GM12878 (cell line): ENCODE measurements at regions not wholly inside any gene's neighbourhood (a gene's known extent, or its start where the extent isn't known, plus 50 kb on each side); places are given as distances from the start of the nearest gene placed in this dataset.

Source experiments
- ATAC-seq: fragments of 200-7000 bp; cut with Tn5 transposase; 3 replicates; pipeline ENCODE4 v1.9.1; 2020; ENCODE audit warnings: mild to moderate bottlenecking, moderate library complexity
- BruUV-seq: library from RNA; stranded (reverse); fragments of 400-500 nt; replicated peaks from 2 replicates; lab custom pipeline; 2021; lab: Mats Ljungman, UMichigan
- CTCF ChIA-PET: fragments of 300-600 bp; sonication (Branson Sonifier 250); formaldehyde crosslinking; extraction: SDS; loops from one replicate; lab custom pipeline; 2021; ENCODE audit warnings: inconsistent platforms; lab: Yijun Ruan, JAX
- POLR2A ChIA-PET: fragments of 350-600 bp; formaldehyde crosslinking; extraction: SDS; loops from one replicate; lab custom pipeline; 2021; ENCODE audit warnings: inconsistent platforms; lab: Charles Lee
- RAD21 ChIA-PET: fragments of 300-600 bp; sonication (Branson Sonifier 250); formaldehyde crosslinking; loops from one replicate; lab custom pipeline; 2023; ENCODE audit warnings: antibody characterized with exemption; ENCODE audit not compliant: unreplicated experiment; lab: Charles Lee
- SMC1A ChIA-PET: fragments of 300-600 bp; sonication (Branson Sonifier 250); formaldehyde crosslinking; loops from one replicate; lab custom pipeline; 2023; ENCODE audit not compliant: unreplicated experiment, uncharacterized antibody; lab: Charles Lee
- DNase-seq: peaks from one replicate; pipeline ENCODE4 v3.0.0-alpha.2; 2011; ENCODE audit warnings: low read depth, low spot score
- FAIRE-seq: peaks from 3 replicates; lab custom pipeline; 2011; peaks lifted over from hg19 to GRCh38; lab: Jason Lieb, UNC
- H2AFZ ChIP-seq: 2 replicates; pipeline ENCODE4 v1.6.0; 2011; ENCODE audit warnings: low read depth, low read length, control low read depth; ENCODE audit not compliant: control insufficient read depth
- H3K27ac ChIP-seq: 2 replicates; pipeline ENCODE4 v1.5.1; 2011; ENCODE audit warnings: control low read depth; ENCODE audit not compliant: control insufficient read depth, insufficient read depth
- H3K27me3 ChIP-seq, 2 experiments: replicated peaks in 1 of 2; 2 replicates each; pipeline versions ENCODE4 v1.6.0 to v1.6.1; 2011; ENCODE audit warnings: low read length in 1 of 2; ENCODE audit not compliant: control insufficient read depth in 2 of 2, insufficient read depth in 2 of 2
- H3K36me3 ChIP-seq, 2 experiments: 2 replicates each; pipeline ENCODE4 v1.5.1; 2011; ENCODE audit warnings: low read length in 1 of 2; ENCODE audit not compliant: control insufficient read depth in 2 of 2, insufficient read depth in 2 of 2
- H3K4me1 ChIP-seq: 2 replicates; pipeline ENCODE4 v1.6.1; 2011; ENCODE audit warnings: mild to moderate bottlenecking, low read length, moderate library complexity, mixed read lengths; ENCODE audit not compliant: control insufficient read depth, insufficient read depth
- H3K4me2 ChIP-seq: 2 replicates; pipeline ENCODE4 v1.6.0; 2011; ENCODE audit warnings: control low read depth; ENCODE audit not compliant: control insufficient read depth, insufficient read depth
- H3K4me3 ChIP-seq: fragments of 200-600 bp; sonication (generic); 2 replicates; pipeline ENCODE4 v1.5.1; 2016
- H3K79me2 ChIP-seq: 2 replicates; pipeline ENCODE4 v1.6.0; 2011; ENCODE audit warnings: low read length; ENCODE audit not compliant: control insufficient read depth, insufficient read depth
- H3K9ac ChIP-seq: 2 replicates; pipeline ENCODE4 v1.8.0; 2011; ENCODE audit warnings: low read length, control low read depth, mixed read lengths; ENCODE audit not compliant: control insufficient read depth, insufficient read depth
- H3K9me3 ChIP-seq: replicated peaks from 3 replicates; pipeline ENCODE4 v1.5.1; 2011; ENCODE audit warnings: mild to moderate bottlenecking, low read length; ENCODE audit not compliant: control insufficient read depth, insufficient read depth
- H4K20me1 ChIP-seq: 2 replicates; pipeline ENCODE4 v1.6.0; 2011; ENCODE audit not compliant: control insufficient read depth, insufficient read depth
- BRCA1 ChIP-seq: IDR thresholded peaks from 2 replicates; pipeline ENCODE4 v1.6.1; 2011; ENCODE audit warnings: low read depth, low read length, improper control_type of control experiment
- CEBPB ChIP-seq, 2 experiments: fragments of 150-350 bp in 1 of 2; IDR thresholded peaks; 2 replicates each; pipeline ENCODE4 v1.6.1; 2012 to 2014; ENCODE audit warnings: low read depth in 2 of 2, low read length in 2 of 2, borderline replicate concordance in 1 of 2, inconsistent platforms in 1 of 2
- FOS ChIP-seq: IDR thresholded peaks from 3 replicates; pipeline ENCODE4 v1.6.1; 2011; ENCODE audit warnings: borderline replicate concordance; ENCODE audit not compliant: insufficient read length; ENCODE audit errors: extremely low read depth
- GABPA ChIP-seq: IDR thresholded peaks from 2 replicates; pipeline ENCODE4 v1.6.1; 2014; ENCODE audit warnings: antibody characterized with exemption, low read depth, mild to moderate bottlenecking, inconsistent platforms
- GATAD2B ChIP-seq: fragments of 450-650 bp; conservative IDR thresholded peaks from 2 replicates; pipeline ENCODE4 v1.6.1; 2017; ENCODE audit warnings: low read depth, mild to moderate bottlenecking, moderate library complexity
- IKZF1 ChIP-seq: fragments of 450-650 bp; conservative IDR thresholded peaks from 2 replicates; pipeline ENCODE4 v1.6.1; 2017; ENCODE audit warnings: antibody characterized with exemption, mild to moderate bottlenecking
- SMAD1 ChIP-seq: fragments of 450-650 bp; IDR thresholded peaks from 2 replicates; pipeline ENCODE4 v1.6.1; 2018; ENCODE audit warnings: mild to moderate bottlenecking, low read depth; ENCODE audit not compliant: partially characterized antibody
- STAT1 ChIP-seq: fragments of 450-650 bp; conservative IDR thresholded peaks from 2 replicates; pipeline ENCODE4 v1.6.1; 2014; ENCODE audit warnings: antibody characterized with exemption, mild to moderate bottlenecking
- TARDBP ChIP-seq: IDR thresholded peaks from 2 replicates; pipeline ENCODE4 v1.6.1; 2016; ENCODE audit warnings: borderline replicate concordance
- TCF3 ChIP-seq: IDR thresholded peaks from 2 replicates; pipeline ENCODE4 v1.6.1; 2012; ENCODE audit warnings: low read depth, mild to moderate bottlenecking, low read length, borderline replicate concordance; ENCODE audit not compliant: insufficient read depth
- WGBS: methylation state at CpG from one replicate; pipeline ENCODE4 v1.1.6; 2016; ENCODE audit warnings: low lambda C conversion rate; ENCODE audit not compliant: insufficient replicate concordance, insufficient coverage; ENCODE audit errors: missing lambda C conversion rate; 5-methylcytosine and 5-hydroxymethylcytosine counted together
- in situ Hi-C: fragments of 300-500 bp; cut with MboI; formaldehyde crosslinking; loops from 9 replicates; pipeline ENCODE4 v1.14.3; 2018; ENCODE audit warnings: mixed read lengths
- intact Hi-C: fragments of 100-400 bp; cut with micrococcal nuclease; formaldehyde crosslinking; loops from one replicate; pipeline ENCODE4 v1.14.2; 2022; ENCODE audit not compliant: unreplicated experiment
- TF ChIP-seq, protein P1 (sequence below): fragments of 450-650 bp; IDR thresholded peaks from 2 replicates; pipeline ENCODE4 v1.6.1; 2017; ENCODE audit warnings: borderline replicate concordance
- TF ChIP-seq, protein P2 (sequence below): fragments of 450-650 bp; IDR thresholded peaks from 2 replicates; pipeline ENCODE4 v1.6.1; 2016; ENCODE audit warnings: mild to moderate bottlenecking, moderate library complexity, borderline replicate concordance
- TF ChIP-seq, protein P3 (sequence below): fragments of 450-650 bp; IDR thresholded peaks from 2 replicates; pipeline ENCODE4 v1.6.1; 2018; ENCODE audit warnings: mild to moderate bottlenecking, low read depth, moderate library complexity; ENCODE audit not compliant: partially characterized antibody
- TF ChIP-seq, protein P4 (sequence below): fragments of 450-650 bp; IDR thresholded peaks from 2 replicates; pipeline ENCODE4 v1.6.1; 2014; ENCODE audit warnings: mild to moderate bottlenecking

DNA sequence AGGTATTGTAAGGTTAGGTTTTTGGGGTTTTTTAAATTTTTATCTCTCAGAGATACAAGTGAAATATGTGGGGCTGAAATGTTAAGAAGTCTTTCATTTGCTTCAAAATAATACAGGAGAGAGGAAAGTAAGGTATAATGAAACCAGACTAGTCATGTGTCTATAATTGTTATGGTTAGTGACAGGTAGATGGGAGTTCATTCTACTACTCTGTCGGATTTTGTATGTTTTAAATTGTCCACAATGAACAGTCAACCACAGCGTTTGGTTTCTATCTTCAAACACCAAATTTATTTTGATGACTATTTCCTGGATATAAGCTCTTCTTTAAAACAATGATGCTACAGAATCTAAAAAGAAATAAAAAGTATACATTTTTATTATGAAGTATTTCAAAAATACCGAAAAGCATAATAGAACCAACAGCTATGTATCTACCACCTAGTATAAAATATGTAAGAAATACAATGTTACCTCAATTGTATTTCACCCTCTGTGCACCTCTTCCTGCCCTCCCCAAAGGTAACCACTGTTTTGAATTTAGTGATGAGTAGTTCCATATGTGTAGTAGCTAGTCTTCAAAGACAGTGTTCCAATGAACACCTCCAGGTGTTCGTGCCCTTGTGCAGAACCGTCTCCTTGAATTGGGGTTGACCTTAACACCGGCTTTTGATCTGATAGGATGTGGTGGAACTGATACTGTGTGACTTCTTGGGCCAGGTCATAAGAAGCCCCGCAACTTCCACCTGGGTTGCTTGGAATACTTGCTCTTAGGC, 74.8 kb upstream of the CDK1 start:
- Histone ChIP-seq H3K4me3 (no peak overlapping the region), H3K9me3 (no peaks in the 10 kb centered on the region), H3K4me2 (no peak overlapping the region), H3K27ac (no peak overlapping the region), H3K79me2 (no peaks in the 10 kb centered on the region), H3K27me3 (no peaks in the 10 kb centered on the region), H3K36me3 (no peaks in the 10 kb centered on the region), H3K9ac (no peak overlapping the region), H2AFZ (no peak overlapping the region), H3K4me1 (no peaks in the 10 kb centered on the region), H4K20me1 (no peaks in the 10 kb centered on the region)
- POLR2A ChIA-PET, result no interaction called here
- intact Hi-C loops (no loop called here), in situ Hi-C loops (no loop called here)
- ATAC-seq, result no peak
- RAD21 ChIA-PET, result no interaction called here
- CTCF ChIA-PET, result interaction anchor here (1.6 kb wide), 1 partner anchor 57 kb away, joined by 3 read pairs; no protein-coding TSS in a partner anchor
- FAIRE-seq, result no peak
- no TSS peak for BruUV-seq
- SMC1A ChIA-PET, result no interaction called here
- no peak for DNase-seq
- 42% methylated on average over 7 of the region's 7 CpGs for WGBS
- TF ChIP-seq CEBPB (IDR thresholded peaks at IDR 0.05; ENCODE audit: borderline replicate concordance in 1 of 2, low read depth in 2 of 2, low read length in 2 of 2) (no peak), SMAD1 (no peak), TCF3 (no peak), GATAD2B (no peak), BRCA1 (no peak), GABPA (no peak), TARDBP (no peak), STAT1 (no peak), FOS (no peak), IKZF1 (no peak)
- TF ChIP-seq, protein P1, sequence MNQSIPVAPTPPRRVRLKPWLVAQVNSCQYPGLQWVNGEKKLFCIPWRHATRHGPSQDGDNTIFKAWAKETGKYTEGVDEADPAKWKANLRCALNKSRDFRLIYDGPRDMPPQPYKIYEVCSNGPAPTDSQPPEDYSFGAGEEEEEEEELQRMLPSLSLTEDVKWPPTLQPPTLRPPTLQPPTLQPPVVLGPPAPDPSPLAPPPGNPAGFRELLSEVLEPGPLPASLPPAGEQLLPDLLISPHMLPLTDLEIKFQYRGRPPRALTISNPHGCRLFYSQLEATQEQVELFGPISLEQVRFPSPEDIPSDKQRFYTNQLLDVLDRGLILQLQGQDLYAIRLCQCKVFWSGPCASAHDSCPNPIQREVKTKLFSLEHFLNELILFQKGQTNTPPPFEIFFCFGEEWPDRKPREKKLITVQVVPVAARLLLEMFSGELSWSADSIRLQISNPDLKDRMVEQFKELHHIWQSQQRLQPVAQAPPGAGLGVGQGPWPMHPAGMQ, result no peak
- TF ChIP-seq, protein P2, sequence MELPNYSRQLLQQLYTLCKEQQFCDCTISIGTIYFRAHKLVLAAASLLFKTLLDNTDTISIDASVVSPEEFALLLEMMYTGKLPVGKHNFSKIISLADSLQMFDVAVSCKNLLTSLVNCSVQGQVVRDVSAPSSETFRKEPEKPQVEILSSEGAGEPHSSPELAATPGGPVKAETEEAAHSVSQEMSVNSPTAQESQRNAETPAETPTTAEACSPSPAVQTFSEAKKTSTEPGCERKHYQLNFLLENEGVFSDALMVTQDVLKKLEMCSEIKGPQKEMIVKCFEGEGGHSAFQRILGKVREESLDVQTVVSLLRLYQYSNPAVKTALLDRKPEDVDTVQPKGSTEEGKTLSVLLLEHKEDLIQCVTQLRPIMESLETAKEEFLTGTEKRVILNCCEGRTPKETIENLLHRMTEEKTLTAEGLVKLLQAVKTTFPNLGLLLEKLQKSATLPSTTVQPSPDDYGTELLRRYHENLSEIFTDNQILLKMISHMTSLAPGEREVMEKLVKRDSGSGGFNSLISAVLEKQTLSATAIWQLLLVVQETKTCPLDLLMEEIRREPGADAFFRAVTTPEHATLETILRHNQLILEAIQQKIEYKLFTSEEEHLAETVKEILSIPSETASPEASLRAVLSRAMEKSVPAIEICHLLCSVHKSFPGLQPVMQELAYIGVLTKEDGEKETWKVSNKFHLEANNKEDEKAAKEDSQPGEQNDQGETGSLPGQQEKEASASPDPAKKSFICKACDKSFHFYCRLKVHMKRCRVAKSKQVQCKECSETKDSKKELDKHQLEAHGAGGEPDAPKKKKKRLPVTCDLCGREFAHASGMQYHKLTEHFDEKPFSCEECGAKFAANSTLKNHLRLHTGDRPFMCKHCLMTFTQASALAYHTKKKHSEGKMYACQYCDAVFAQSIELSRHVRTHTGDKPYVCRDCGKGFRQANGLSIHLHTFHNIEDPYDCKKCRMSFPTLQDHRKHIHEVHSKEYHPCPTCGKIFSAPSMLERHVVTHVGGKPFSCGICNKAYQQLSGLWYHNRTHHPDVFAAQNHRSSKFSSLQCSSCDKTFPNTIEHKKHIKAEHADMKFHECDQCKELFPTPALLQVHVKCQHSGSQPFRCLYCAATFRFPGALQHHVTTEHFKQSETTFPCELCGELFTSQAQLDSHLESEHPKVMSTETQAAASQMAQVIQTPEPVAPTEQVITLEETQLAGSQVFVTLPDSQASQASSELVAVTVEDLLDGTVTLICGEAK, result no peak
- TF ChIP-seq, protein P3, sequence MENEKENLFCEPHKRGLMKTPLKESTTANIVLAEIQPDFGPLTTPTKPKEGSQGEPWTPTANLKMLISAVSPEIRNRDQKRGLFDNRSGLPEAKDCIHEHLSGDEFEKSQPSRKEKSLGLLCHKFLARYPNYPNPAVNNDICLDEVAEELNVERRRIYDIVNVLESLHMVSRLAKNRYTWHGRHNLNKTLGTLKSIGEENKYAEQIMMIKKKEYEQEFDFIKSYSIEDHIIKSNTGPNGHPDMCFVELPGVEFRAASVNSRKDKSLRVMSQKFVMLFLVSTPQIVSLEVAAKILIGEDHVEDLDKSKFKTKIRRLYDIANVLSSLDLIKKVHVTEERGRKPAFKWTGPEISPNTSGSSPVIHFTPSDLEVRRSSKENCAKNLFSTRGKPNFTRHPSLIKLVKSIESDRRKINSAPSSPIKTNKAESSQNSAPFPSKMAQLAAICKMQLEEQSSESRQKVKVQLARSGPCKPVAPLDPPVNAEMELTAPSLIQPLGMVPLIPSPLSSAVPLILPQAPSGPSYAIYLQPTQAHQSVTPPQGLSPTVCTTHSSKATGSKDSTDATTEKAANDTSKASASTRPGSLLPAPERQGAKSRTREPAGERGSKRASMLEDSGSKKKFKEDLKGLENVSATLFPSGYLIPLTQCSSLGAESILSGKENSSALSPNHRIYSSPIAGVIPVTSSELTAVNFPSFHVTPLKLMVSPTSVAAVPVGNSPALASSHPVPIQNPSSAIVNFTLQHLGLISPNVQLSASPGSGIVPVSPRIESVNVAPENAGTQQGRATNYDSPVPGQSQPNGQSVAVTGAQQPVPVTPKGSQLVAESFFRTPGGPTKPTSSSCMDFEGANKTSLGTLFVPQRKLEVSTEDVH, result no peak
- TF ChIP-seq, protein P4, sequence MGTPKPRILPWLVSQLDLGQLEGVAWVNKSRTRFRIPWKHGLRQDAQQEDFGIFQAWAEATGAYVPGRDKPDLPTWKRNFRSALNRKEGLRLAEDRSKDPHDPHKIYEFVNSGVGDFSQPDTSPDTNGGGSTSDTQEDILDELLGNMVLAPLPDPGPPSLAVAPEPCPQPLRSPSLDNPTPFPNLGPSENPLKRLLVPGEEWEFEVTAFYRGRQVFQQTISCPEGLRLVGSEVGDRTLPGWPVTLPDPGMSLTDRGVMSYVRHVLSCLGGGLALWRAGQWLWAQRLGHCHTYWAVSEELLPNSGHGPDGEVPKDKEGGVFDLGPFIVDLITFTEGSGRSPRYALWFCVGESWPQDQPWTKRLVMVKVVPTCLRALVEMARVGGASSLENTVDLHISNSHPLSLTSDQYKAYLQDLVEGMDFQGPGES, result no peak
